GF-D8 (cell line): ENCODE measurements at regions not wholly inside any gene's neighbourhood (a gene's known extent, or its start where the extent isn't known, plus 50 kb on each side); places are given as distances from the start of the nearest gene placed in this dataset.

Experiments used
- DNase-seq: peaks from one replicate; lab custom pipeline; 2025; lab: John Stamatoyannopoulos, UW

DNA sequence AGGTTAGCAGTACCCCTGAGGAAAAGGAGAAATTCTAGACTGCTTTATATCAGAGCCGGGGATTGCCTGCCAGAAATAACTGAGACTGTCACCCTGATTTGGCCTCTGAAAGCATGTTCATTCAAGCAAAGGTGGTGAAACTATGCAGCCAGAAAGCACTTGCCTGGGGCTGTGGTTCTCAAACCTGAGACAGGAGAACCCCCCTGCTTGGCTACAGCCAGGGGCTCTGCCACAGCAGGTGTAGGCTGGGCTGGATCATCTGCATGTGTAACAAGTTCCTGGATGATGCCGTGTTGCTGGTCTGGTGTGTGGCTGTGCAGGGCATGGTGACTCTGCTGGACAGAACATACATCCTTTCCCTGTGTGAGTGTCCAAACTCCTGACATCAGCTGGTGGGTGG lies 157.8 kb downstream of the NXNL2 start:
- no peak for DNase-seq

DNA sequence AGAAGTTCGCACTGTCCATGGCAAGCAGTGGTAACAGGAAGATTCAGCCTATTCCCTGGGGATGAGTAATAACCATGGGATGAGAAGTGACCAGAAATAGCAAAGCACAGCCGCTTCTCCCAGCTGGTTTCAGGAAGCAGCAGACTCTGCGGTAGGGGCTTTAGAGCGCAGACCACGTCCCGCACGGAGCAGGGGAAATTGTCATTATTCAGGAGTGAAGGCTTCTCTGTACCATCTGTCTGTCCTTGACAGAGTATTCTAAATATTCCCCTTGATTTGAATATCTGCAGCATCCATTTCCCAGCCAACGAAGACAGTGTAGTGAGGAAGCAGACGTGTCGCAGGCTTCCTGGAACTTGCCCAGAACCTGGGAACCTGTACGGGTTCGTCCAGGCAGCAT lies 159.6 kb downstream of the NXNL2 start:
- no peak for DNase-seq

DNA sequence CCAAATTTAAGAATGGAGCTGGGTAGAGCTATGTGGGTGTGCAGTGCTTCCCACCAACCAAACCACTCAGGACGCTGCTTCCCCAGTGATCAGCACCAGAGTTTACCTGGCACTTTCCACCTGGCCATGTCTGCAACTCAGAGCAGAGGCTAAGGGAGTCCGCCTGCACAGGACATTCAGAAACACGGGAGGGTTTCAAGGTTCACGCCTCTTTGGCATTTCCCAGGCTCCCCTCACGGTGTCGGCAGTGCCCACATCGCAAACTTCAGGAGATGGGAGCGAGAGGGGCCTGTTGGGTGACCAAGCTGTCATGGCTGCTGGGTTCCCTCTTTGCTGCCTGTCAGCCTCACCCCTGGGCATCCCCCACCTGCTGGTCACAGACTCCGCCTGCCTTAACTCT lies 161.5 kb downstream of the NXNL2 start:
- no peak for DNase-seq

DNA sequence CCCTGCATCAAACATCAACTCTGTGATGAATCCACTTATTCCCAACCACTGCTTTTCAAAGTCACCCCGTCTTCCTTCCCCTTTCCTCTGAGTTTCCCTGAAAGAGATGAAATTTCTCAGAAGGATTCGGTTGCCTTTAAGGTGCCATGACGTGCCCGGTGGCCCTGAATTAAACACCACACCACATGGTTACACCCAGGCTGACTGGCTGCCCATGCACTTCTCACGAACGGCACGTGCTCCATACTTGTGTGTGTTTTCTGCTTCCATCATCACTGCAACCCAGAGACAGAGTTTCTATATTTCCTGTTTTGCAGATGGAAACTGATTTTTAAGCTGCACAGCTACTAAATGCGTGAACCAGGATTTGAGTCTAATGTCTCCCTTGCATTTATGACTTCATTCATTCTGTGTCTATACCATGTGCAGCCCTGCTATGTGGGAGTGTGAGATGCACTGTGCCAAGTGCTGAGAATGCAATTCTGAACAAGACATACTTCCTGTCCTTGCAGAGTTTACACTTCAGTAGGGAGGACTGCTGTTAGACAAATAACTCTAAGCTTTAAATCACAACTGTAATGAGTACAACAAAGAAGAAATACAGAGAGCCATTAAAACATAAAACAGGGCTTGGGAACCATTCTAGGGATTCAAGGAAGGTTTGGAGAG lies 162.9 kb downstream of the NXNL2 start:
- no peak for DNase-seq

DNA sequence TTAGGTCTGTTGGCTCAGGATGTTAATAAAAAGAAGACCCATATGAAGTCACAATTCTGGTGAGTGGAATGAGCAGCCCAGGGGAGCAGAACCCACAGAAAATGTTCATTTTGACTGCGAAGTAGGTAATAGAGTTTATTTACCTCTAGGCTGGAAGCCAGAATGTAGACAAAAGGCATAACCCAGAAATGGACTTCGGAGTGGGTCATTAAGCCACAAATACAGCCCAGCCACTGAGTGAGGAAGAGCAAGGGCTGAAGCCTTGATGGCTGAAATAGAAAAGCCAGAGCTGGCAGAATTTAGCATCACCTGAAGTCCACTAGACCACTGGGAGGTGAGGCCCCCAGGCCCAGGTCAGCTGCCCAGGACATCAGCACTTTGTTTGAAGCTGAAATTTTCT lies 168.0 kb downstream of the NXNL2 start:
- no peak for DNase-seq

DNA sequence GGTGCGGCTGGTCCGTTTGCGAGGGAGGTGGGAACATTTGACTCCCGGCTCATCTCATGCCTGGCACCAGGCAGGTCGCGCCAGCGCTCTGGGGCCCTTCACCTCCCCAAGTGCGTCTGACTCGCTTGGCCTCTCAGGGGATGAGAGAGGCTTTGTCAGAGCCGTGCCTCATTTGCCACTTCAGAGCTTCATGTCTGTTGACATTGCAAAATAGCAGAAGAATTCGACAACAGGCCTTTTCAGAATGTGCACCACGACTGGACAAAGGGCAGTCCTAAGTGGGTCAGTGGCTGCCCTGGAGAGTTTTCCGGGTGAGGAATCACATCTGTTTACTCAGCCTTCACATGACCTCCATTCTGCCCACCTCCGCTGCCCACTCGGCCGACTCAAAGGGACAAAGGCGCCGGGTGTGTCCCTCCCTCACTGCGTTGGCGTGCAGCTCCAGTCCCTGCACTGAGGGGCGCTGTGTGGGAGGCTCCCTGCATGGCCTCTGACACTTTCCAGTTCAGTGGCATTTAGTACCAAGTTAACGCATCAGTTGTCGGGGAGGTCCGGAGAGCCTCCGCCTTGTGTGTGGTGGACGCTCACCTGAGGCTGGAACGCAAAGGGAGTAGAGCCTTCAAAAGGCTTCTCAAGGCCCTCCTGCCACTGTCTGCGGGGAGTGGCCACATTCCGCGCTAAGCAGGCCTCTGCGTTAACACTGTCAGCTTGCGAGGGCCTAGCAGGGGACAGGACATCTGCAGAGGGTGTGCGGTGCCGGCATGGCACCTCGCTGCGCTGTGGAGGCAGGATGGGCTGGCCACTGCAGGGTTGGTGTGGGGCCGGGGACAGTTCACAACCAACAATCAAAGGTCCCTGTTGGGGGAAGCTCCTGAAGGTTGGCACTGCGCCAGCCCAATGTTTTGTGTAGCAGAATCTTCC lies 171.5 kb downstream of the NXNL2 start:
- DNase-seq, result no peak

DNA sequence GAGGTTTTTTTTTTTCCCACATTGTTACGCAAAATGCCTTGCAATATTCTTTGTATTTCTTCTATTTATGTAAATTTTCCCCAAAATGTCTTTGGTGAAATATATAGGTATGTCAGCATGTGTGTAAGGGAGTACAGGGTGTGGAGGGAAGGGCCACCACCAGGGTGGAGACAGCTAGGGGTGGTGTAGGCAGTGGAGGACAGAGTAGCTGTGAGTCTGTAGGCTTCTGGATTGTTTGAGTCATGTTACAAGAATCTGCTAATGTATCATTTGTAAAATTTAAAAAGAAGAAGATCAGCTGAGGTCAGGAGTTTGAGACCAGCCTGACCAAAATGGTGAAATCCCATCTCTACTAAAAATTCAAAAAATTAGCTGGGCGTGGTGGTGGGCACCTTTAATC lies 175.5 kb downstream of the NXNL2 start:
- no peak for DNase-seq

DNA sequence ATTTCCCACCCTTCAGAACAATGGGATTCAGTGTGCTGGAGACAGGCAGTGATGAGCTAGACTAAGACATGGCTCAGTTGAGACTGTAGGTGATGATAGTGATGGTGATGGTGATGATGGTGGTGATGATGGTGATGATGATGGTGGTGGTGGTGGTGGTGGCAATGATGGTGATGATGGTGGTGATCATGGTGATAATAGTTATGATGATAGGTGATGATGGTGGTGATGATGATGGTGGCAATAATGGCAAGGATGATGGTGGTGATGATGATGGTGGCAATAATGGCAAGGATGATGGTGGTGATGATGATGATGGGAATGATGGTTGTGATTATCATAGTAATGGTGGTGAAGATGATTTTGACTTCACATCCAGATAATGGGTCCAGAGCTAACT lies 176.7 kb downstream of the NXNL2 start:
- DNase-seq, result no peak

DNA sequence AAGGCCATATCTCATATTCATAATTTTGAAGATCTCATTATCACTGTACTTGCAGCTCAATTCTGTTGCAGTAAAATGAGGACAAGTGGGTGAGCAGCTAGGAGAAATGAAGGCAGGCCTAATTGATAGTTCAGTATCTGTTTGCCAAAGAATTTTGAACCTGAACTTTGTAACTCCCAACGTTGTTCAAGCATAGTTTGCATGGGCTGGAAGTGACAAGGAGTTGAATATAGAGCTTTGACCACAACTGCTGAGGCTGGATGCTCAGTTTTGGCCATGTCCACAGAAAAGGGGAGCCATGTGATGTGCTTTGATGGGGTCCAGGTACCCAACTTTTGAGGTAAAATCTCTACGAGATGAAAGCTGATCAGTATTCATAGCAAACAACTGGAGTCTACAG lies 177.5 kb downstream of the NXNL2 start:
- DNase-seq, result no peak

DNA sequence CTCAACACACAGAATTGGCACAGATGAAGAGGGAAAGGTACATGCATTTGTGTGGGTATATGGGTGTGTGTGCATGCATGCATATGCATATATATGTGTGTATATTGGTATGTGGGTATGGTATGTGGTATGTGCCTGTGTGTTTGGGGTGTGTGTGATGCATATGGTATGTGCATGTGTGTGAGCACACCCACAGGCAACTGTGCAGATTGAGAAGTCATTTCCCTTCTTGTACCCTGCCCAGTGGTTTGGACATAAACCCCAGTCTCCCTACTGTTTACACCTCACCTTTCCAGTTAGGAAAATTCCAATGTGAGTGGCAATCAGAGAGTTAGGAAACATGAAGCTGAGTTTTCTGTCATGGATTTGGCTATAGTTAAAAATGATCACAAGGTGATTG lies 178.0 kb downstream of the NXNL2 start:
- DNase-seq, result no peak

DNA sequence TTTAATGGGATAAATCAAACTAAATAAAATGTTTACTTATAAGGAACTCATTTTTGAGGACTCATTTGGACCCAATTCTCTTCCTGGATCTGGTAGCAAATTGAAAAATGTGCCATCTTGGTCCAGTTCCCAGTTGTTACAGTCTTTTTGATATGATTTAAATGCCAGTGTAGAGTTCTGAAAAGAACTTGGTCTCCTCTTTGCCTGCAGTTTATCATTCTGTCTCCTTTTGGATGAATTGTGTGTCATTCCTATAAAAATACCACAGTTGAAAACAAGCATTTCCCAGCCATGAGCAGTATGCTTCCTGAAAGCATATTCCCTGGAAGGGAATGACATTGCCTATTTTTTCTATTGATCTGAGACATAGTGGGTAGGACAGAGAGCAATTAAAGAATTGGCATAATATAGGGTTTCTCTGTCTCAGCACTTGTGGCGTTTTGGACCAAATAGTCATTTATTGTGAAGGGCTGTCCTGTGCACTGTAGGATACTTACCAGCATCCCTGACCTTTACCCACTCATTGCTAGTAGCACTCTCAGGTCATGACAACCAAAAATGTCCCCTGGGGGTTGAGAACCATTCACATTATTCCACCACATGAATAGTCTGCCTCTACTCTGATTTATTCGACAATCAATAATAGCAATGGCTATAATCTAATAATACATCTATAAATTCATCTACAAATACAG lies 181.8 kb downstream of the NXNL2 start:
- no peak for DNase-seq

DNA sequence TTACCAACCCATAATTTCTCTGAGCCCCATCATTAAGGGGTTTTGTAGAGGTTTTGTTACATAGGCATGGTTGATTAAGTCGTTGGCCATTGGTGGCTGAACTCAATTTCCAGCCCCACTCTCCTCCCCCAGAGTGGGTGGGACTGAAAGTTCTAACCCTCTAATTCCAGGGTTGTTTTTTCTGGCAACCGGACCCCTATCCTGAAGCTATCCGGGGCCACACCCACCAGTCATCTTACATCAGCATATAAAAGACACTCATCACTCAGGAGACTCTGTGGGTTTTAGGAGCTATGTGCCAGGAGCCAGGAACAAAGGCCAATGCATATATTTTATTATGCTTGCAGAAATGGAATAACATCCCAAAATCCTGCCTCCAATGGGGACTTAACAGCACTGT lies 186.0 kb downstream of the NXNL2 start:
- DNase-seq, result no peak

DNA sequence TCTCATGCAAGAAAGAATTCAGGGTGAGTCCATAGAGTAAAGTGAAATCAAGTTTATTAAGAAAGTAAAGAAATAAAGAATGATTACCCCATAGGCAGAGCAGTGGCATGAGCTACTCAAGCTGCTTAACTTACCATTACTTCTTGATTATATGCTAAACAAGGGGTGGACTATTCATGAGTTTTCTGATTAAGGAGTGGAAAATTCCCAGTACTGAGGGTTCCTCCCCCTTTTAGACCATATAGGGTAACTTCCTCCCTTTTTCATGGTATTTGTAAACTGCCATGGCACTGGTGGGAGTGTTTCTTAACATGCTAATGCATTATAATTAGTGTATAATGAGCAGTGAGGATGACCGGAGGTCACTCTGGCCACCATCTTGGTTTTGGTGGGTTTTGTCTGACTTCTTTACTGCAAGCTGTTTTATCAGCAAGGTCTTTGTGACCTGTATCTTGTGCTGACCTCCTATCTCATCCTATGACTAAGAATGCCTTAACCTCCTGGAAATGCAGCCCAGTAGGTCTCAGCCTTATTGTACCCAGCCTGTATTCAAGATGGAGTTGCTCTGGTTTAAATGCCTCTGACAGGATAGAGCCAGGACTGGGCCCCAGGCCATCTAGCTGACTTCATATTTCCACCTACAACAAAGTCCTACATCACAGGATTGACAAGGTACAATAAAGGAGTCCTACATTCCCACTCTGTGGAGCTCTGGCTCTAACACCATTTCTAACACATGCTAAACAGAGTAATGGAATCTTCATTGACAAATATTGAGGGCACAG lies 186.7 kb downstream of the NXNL2 start:
- DNase-seq, result no peak

DNA sequence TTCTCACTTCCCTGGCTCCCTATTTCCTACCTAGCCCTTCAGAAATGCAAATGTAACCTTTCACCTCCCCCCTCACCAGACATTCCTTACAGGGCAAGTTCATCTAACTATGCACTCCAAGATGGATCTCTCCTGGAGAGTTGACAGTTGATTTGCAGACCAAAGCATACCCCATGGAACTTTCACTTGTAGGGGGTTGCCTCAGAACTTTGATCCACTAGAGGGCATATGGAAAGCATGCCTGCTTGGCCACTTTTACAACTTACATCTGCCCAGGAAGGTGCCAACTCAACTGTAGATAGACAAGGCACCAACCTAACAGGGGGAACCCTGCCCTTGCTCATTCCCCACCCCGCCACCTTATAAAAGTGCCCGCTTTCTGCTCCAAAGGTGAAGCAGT lies 187.8 kb downstream of the NXNL2 start:
- no peak for DNase-seq

DNA sequence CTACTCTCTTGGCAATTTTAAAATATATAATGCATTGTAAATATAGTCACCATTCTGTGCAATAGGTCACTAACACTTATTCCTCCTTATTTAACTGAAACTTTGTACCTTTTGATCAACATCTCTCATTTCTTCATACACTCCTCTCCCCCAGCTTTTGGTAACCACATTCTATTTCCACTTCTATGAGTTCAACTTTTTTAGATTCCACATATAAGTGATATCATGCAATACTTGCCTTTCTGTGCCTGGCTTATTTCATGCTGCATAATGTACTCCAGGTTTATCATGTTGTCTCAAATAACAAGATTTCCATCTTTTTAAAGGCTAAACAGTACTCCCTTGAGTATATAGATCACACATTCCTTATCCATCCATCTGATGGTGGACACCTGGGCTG lies 188.8 kb downstream of the NXNL2 start:
- no peak for DNase-seq

DNA sequence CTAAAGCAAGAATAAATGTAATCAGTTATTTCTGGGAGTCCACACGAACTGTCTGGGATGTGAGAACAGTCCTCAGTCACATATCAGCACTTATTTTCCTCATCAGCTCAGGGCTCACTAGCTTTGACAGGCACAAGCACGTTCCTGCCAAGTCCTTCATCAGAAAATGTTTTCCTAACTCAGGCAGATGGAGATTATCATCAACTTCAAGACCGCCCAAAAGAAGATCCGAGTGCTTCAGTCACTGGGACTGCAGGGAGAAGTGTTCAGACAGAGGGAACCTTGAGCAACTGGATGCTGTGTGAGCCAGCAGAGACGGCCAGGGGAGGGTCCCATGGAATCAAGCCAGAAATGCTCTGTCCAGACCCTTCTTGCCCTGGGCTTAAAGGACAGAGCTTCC lies 189.4 kb downstream of the NXNL2 start:
- no peak for DNase-seq

DNA sequence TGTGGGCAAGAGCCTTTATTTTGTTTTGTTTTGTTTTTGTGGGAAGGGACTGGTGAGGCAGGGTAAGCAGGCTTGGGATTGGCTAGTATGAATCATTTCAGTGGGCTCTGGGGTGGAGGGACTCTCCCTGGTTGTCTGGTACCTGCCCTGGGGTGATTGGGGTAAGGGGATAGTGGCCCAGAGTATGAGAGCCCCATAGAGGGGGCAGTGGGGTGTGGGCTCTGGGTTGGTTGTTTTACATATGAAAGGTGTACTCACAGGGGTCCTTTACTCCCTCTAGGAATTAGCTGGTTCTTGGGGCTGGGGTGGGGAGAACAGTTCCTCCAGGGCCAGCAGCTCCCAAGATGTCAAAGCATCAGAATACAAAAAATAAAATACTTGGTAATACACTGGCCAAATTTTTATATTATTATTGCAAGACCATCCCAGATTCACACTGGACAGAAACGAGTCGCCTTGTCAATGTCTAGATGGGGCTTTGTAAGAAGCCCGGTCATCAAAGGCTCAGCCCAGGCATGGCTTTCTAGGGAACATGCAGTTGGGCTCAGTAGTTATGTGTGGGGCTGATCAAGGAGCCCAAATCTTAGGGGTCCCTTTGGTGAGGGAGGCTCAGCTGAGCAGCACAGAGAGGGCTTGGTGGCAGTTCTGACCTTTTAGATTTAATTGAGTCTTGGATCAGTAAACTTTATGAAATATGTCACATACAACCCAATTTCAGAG lies 190.5 kb downstream of the NXNL2 start:
- DNase-seq, result no peak

DNA sequence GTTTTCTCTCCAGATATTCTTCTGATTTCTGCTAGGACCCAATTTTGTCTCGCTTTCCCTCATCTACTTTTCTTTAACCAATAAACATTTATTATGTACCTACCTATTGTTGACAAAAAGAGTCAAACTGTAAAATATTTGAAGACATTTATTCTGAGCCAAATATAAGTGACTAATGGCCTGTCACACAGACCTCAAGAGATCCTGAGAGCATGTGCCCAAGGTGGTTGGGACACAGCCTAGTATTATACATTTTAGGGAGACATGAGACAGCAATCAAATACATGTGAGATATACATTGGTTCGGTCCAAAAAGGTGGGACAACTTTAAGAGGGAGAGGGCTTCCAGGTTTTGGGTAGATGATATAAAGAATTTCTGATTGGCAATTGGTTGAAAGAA lies 191.8 kb downstream of the NXNL2 start:
- no peak for DNase-seq

DNA sequence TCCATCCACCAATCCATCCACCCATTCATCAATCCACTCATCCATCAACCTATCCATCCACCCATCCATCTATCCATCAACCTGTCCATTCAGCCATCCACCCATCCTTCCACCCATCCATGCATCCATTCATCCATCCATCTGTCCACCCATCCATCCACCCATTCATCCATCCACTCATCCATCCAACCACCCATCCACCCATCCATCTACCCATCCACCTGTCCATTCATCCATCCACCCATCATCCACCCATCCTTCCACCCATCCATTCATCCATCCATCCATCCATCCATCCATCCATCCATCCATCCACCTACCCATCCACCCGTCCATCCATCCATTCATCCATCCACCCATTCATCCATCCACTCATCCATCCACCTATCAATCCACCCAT lies 195.8 kb downstream of the NXNL2 start:
- DNase-seq, result no peak

DNA sequence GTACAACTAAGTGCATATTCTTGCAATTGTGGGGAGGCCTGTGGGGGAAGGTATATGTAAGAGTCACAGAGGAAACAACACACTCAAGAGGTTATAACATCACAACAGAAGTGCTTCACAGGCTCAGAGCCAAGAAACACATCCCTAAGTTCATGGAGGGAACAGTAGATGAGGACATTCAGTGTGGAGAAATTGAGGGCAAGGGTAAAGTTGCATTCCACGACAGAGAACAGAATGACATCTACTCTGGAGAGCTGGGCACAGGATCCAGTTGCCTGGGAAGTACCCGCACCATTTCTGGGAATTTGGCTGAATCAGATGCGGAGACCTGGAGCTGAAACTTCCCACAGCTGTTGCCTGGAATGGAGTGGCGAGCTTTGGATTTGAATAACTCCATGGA lies 197.2 kb downstream of the NXNL2 start:
- no peak for DNase-seq

DNA sequence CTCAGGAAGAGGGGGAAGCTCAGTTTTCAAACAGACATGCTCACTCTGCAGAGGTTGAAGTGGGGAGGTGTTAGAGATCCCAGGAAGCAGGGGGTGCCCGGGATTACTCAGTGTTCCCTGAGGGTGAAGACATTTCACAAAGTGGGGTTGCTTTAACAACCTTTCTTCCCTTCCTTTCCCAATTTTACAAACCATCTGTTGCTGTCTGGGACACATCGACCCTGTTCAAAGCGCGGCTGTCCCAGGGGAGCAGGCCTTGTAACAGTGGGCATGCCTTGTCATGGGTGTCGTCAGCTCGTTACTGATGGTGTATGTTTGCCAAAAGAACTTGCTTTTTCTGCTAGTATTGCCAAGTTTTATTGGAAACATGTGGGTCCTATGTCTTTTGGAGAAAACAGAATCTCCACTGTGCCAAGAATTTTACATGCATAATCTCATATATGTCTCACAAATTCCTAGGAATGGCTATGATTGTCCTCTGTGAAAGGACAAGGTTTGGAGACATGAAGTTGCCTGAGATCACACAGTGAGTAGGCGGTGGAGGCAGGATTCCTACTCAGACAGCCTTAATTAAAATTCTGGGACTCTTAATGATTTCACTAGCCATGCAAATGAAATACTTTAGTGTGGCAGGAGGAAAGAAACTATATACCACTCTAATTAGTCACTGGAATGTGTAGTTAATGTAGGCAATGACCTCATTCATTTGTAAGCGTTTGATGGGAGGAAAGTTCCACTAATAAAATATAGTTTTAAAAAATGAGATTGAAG lies 198.9 kb downstream of the NXNL2 start:
- DNase-seq, result no peak
